GM12872 (cell line): ENCODE measurements at regions not wholly inside any gene's neighbourhood (a gene's known extent, or its start where the extent isn't known, plus 50 kb on each side); places are given as distances from the start of the nearest gene placed in this dataset.

Experiments used
- CTCF ChIP-seq: IDR thresholded peaks from 3 replicates; pipeline ENCODE4 v1.5.1; 2011; ENCODE audit warnings: low read depth, mild to moderate bottlenecking, low read length, moderate library complexity; ENCODE audit not compliant: insufficient read depth

GRCh38 chr7:91541641-91542040, 277.4 kb downstream of the FZD1 start:
- TF ChIP-seq CTCF: no peak

DNA sequence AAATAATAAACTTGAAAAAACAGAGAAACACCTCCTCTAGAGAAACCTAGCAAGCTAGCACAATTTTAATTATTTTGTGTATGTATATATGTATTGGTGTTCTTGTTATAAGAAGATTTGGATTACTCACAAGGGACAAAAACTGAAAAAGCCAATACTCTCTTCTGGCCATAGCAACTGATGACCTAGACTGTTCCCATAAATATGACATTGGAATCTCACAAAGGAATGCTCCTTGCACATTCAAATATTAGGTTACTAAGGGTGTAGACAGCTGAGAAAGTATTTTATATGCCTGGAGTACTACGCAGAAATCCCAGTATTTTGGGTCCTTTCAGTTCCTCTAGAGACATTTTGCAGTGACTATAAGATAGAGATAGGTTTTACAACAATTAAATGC, 279.4 kb downstream of the FZD1 start:
- no peak for TF ChIP-seq CTCF

GRCh38 chr7:91549878-91550277, 285.6 kb downstream of the FZD1 start:
- no peak for TF ChIP-seq CTCF

DNA sequence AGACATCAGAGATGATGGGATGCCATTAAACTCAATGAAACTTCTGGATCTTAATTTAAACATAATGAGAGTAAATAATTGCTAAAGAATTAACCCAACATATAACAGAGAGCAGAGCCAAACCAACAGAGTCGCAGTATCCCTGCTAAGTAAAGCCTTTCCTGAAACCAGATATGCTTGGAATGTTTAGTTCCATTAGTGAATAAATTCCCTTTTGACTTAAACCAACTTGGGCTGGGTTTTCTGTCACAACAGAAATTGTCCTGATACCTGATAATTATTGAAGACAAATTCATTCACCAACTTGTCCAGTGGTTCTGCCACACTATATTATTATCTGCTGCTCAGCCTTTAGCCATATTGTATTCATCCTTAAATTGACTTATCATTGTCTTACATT, 286.7 kb downstream of the FZD1 start:
- no peak for TF ChIP-seq CTCF

- TF ChIP-seq CTCF: no peak
These were observed 287.3 kb downstream of the FZD1 start for GRCh38 chr7:91551377-91552175.

DNA sequence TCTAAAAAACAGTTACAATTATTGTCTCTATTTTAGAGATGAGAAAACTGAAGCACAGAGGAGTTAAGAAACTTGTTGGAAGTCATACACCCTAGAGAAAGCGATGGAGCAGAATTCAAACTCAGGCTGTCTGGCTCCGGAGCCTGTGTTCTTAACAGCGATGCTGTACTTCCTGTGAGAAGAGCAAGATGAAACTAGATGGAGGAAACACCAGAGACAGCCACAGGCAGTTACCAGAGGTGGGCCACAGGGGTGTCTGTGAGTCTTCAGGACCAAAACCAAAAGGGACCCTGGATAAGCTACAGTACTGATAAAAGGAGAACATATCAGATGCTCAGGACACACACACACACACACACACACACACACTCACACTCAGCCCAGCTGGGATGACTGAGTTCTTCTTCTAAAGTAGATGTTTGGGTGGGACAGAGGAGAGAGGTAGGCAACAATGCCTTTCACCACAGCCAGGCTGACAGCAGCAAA, 289.2 kb downstream of the FZD1 start:
- TF ChIP-seq CTCF: no peak

DNA sequence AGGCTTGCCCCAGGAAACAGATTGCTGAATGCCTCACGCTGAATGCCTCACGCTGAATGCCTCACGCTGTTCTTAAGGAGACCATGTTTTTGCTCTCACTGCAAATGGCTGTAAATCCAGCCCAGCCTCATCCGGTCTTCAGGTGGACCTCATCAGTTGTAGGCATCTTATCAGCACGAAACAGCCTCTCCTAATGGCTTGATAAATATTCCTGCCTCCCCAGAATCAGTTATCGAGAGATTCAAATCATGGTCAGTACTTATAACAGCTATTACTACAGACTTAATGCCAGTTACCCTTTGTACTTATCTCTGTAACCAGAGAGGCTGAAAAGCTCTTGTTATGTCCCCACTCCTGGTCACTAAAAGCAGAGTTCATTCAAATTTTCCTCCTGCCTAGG, 290.6 kb downstream of the FZD1 start:
- TF ChIP-seq CTCF: no peak
